ENCODE measurements at regions not wholly inside any gene's neighbourhood (a gene's known extent, or its start where the extent isn't known, plus 50 kb on each side); places are given as distances from the start of the nearest gene placed in this dataset.
A peak's percentile ranks its signal among the peaks of the same experiment; 100 is the strongest.

DNA sequence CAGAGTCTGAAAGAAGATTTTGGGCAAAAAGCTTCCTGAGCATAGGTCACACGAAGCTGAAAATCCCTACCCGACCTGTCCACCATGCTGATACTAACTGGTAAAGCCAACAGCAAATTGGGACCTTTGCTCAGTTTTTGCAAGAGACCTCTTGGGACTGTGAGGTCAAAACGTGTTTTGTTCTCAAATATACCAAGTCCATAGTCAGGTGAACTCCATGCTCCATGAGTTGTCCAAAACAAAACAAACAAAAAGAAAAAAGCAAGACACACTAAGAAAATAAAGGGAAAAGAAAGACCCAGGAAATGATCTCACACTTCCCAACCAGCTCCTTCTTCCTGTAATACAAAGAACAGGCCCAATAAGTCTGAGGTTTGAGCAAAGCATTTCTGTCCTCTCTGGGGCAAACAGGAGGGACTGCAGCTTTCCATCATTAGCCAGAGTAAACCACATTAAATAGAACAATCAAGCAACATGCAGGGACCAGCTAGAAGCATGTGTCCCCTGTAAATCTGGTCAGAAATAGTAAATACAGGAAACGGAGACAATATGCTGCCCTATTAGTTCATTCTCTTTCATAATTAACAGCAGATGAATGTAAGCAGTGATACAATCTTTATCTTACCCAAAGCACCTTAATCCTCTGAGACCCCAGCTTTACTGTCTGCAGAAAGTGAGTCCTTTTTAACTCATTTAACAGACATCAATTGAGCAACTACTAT, 125.0 kb upstream of the LIPC start:
- intact Hi-C loops (cut with micrococcal nuclease; ENCODE audit: unreplicated experiment) (no loop called here), in situ Hi-C loops (cut with HindIII; ENCODE audit: extremely low pct_ligation_motif_present, low pct_unique_long_range_greater_than_20kb) (no loop called here)
- ATAC-seq (peak; percentile 78), FAIRE-seq (peak; percentile 81), DNase-seq (ENCODE audit: low spot score) (peak; percentile 15)
- no peaks in the 10 kb centered on the region for H3K27me3 ChIP-seq (ENCODE audit: control insufficient read depth in 1 of 2, insufficient read depth in 2 of 2, low read length in 2 of 2)
- H3K36me3 ChIP-seq (replicated peaks in 1 of 2; ENCODE audit: control insufficient read depth in 1 of 2, insufficient read depth in 2 of 2, low read length in 2 of 2): no peaks in the 10 kb centered on the region
- peaks cover 32% of the 10 kb centered on the region for H3K4me1 ChIP-seq (ENCODE audit: insufficient read depth, low read length)
- H3K79me2 ChIP-seq (ENCODE audit: insufficient read depth, low read length): no peaks in the 10 kb centered on the region
- H3K9me3 ChIP-seq (ENCODE audit: low read length): no peaks in the 10 kb centered on the region
- WGBS (ENCODE audit: low lambda C conversion rate): 12% methylated on average over 4 of the region's 4 CpGs
- peak overlapping the region; percentile 42 for H3K4me2 ChIP-seq (ENCODE audit: low read depth, low read length)
- CTCF ChIA-PET (ENCODE audit: low intra/inter-chr PET ratio, low total read pairs): no interaction called here
- peak overlapping the region; percentile 39 for H2AFZ ChIP-seq (ENCODE audit: low read length)
- H3K9ac ChIP-seq (ENCODE audit: insufficient read depth, low read depth, low read length): no peak overlapping the region
- H3K4me3 ChIP-seq (replicated peaks in 1 of 3; ENCODE audit: insufficient read depth in 1 of 3, low read depth in 2 of 3, low read length in 3 of 3): peak overlapping the region in 1 of 3 experiments; percentile 7; a peak in 1 of 6 replicates
- BruUV-seq (replicated peaks): no TSS peak
- POLR2A ChIA-PET: interaction anchor here (1.0 to 2.1 kb wide), 6 partner anchors 10 to 464 kb away, joined by 3 to 10 read pairs (median 5); partner anchors contain the start of gene MINDY2
- H3K27ac ChIP-seq (ENCODE audit: extremely low read length, insufficient read depth, low read length): peak overlapping the region; percentile 50
- no peaks in the 10 kb centered on the region for H4K20me1 ChIP-seq (ENCODE audit: insufficient read depth, low read length)
- TF ChIP-seq PAX8 (CRISPR knock-in tag; IDR thresholded peaks at IDR 0.05; ENCODE audit: borderline replicate concordance) (no peak), ZNF557 (CRISPR knock-in tag; IDR thresholded peaks at IDR 0.05) (no peak), PHF5A (CRISPR knock-in tag; IDR thresholded peaks at IDR 0.05; ENCODE audit: low read depth, unreplicated experiment) (no peak), ZNF274 (CRISPR knock-in tag; IDR thresholded peaks at IDR 0.05) (no peak), NR2F2 (IDR thresholded peaks at IDR 0.05; ENCODE audit: borderline replicate concordance, low read depth) (no peak), NFE2 (CRISPR knock-in tag; IDR thresholded peaks at IDR 0.05) (no peak), ZNF124 (CRISPR knock-in tag; IDR thresholded peaks at IDR 0.05) (0 out of 2 replicates have a peak, but pooled peaks have one; percentile 39), POLR2AphosphoS2 (IDR thresholded peaks at IDR 0.05; ENCODE audit: low read depth, low read length) (no peak), GRHL1 (CRISPR knock-in tag; conservative IDR thresholded peaks at IDR 0.05) (no peak), RBAK (CRISPR knock-in tag; IDR thresholded peaks at IDR 0.05) (no peak), SP2 (CRISPR knock-in tag; IDR thresholded peaks at IDR 0.05) (no peak), ZNF331 (CRISPR knock-in tag; IDR thresholded peaks at IDR 0.05) (no peak), NR3C1 (CRISPR knock-in tag; IDR thresholded peaks at IDR 0.05) (no peak), KLF15 (CRISPR knock-in tag; IDR thresholded peaks at IDR 0.05; ENCODE audit: borderline replicate concordance) (no peak), NFATC3 (CRISPR knock-in tag; IDR thresholded peaks at IDR 0.05) (no peak), ZSCAN21 (CRISPR knock-in tag; IDR thresholded peaks at IDR 0.05; ENCODE audit: borderline replicate concordance) (no peak), HOXA3 (CRISPR knock-in tag; IDR thresholded peaks at IDR 0.05) (0 out of 2 replicates have a peak, but pooled peaks have one; percentile 18), U2AF2 (IDR thresholded peaks at IDR 0.05; ENCODE audit: low read depth, low read length) (no peak), TEF (CRISPR knock-in tag; IDR thresholded peaks at IDR 0.05) (no peak), ARNT2 (CRISPR knock-in tag; IDR thresholded peaks at IDR 0.05; ENCODE audit: low read depth) (no peak)
- TF ChIP-seq, protein P1, sequence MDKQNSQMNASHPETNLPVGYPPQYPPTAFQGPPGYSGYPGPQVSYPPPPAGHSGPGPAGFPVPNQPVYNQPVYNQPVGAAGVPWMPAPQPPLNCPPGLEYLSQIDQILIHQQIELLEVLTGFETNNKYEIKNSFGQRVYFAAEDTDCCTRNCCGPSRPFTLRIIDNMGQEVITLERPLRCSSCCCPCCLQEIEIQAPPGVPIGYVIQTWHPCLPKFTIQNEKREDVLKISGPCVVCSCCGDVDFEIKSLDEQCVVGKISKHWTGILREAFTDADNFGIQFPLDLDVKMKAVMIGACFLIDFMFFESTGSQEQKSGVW (CRISPR knock-in tag; IDR thresholded peaks at IDR 0.05; ENCODE audit: borderline replicate concordance): no peak
- TF ChIP-seq, protein P2, sequence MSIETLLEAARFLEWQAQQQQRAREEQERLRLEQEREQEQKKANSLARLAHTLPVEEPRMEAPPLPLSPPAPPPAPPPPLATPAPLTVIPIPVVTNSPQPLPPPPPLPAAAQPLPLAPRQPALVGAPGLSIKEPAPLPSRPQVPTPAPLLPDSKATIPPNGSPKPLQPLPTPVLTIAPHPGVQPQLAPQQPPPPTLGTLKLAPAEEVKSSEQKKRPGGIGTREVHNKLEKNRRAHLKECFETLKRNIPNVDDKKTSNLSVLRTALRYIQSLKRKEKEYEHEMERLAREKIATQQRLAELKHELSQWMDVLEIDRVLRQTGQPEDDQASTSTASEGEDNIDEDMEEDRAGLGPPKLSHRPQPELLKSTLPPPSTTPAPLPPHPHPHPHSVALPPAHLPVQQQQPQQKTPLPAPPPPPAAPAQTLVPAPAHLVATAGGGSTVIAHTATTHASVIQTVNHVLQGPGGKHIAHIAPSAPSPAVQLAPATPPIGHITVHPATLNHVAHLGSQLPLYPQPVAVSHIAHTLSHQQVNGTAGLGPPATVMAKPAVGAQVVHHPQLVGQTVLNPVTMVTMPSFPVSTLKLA (IDR thresholded peaks at IDR 0.05): no peak
